Panc1 (cell line): ENCODE measurements at regions not wholly inside any gene's neighbourhood (a gene's known extent, or its start where the extent isn't known, plus 50 kb on each side); places are given as distances from the start of the nearest gene placed in this dataset.

Source experiments
- ATAC-seq: fragments of 200-7000 bp; cut with Tn5 transposase; 2 replicates; pipeline ENCODE4 v1.9.1; 2020; ENCODE audit warnings: mild to moderate bottlenecking, moderate library complexity
- BruUV-seq: library from RNA; stranded (reverse); fragments of 400-500 nt; replicated peaks from 2 replicates; lab custom pipeline; 2021; lab: Mats Ljungman, UMichigan
- CTCF ChIA-PET: fragments of 300-600 bp; sonication (Branson Sonifier 250); formaldehyde crosslinking; loops from one replicate; lab custom pipeline; 2022; ENCODE audit warnings: antibody characterized with exemption; lab: Charles Lee
- POLR2A ChIA-PET: fragments of 300-600 bp; sonication (Branson Sonifier 250); formaldehyde crosslinking; loops from one replicate; lab custom pipeline; 2022; ENCODE audit warnings: antibody characterized with exemption; lab: Charles Lee
- DNase-seq: peaks from one replicate; pipeline ENCODE4 v3.0.0-alpha.2; 2010; ENCODE audit warnings: low read depth, low spot score
- H3K27ac ChIP-seq: 2 replicates; pipeline ENCODE4 v1.5.1; 2011; ENCODE audit warnings: mild to moderate bottlenecking, low read length, inconsistent platforms
- H3K27me3 ChIP-seq: fragments of 200-500 bp; sonication (Bioruptor generic); 2 replicates; pipeline ENCODE4 v1.6.0; 2014; ENCODE audit warnings: low read length, inconsistent platforms; ENCODE audit not compliant: control insufficient read depth, insufficient read depth
- H3K36me3 ChIP-seq: fragments of 200-500 bp; sonication (Bioruptor generic); 2 replicates; pipeline ENCODE4 v1.5.1; 2014; ENCODE audit warnings: inconsistent platforms, mild to moderate bottlenecking, low read length, moderate library complexity; ENCODE audit not compliant: control insufficient read depth, insufficient read depth
- H3K4me1 ChIP-seq: 2 replicates; pipeline ENCODE4 v1.5.1; 2011; ENCODE audit warnings: inconsistent platforms, mild to moderate bottlenecking, low read length, moderate library complexity; ENCODE audit not compliant: control insufficient read depth, insufficient read depth
- H3K4me3 ChIP-seq, 2 experiments: 2 replicates each; pipeline ENCODE4 v1.5.1; 2011 to 2012; ENCODE audit warnings: low read depth in 2 of 2, low read length in 2 of 2, mild to moderate bottlenecking in 2 of 2, inconsistent platforms in 1 of 2, moderate library complexity in 1 of 2
- H3K9me3 ChIP-seq: fragments of 200-500 bp; sonication (Bioruptor generic); 2 replicates; pipeline ENCODE4 v1.5.1; 2014; ENCODE audit warnings: low read depth, mild to moderate bottlenecking, inconsistent platforms, low read length, moderate library complexity; ENCODE audit not compliant: control insufficient read depth, insufficient read depth
- CTCF ChIP-seq: fragments of 450-650 bp; IDR thresholded peaks from 2 replicates; pipeline ENCODE4 v1.5.1; 2017; ENCODE audit warnings: mild to moderate bottlenecking
- POLR2AphosphoS5 ChIP-seq: IDR thresholded peaks from 2 replicates; pipeline ENCODE4 v1.6.1; 2012; ENCODE audit warnings: mild to moderate bottlenecking, low read depth, low read length, moderate library complexity
- SIN3A ChIP-seq: IDR thresholded peaks from 2 replicates; pipeline ENCODE4 v1.6.1; 2012; ENCODE audit warnings: low read depth, mild to moderate bottlenecking, low read length, moderate library complexity, borderline replicate concordance; ENCODE audit not compliant: insufficient read depth
- TCF7L2 ChIP-seq: IDR thresholded peaks from 2 replicates; pipeline ENCODE4 v1.6.1; 2011; ENCODE audit warnings: mild to moderate bottlenecking, low read depth, low read length, inconsistent platforms
- in situ Hi-C: cut with HindIII; loops from 2 replicates; pipeline ENCODE4 v1.10.0; 2016; ENCODE audit warnings: low sequenced_read_pairs, low pct_unique_long_range_greater_than_20kb
- intact Hi-C: fragments of 100-400 bp; cut with micrococcal nuclease; formaldehyde crosslinking; loops from one replicate; pipeline ENCODE4 v1.10.0; 2022; ENCODE audit not compliant: unreplicated experiment
- TF ChIP-seq, protein P1 (sequence below), 2 experiments: IDR thresholded peaks; 2 replicates each; pipeline ENCODE4 v1.6.1; 2011 to 2012; ENCODE audit warnings: low read depth in 2 of 2, control low read depth in 1 of 2, low read length in 1 of 2, mild to moderate bottlenecking in 1 of 2, moderate library complexity in 1 of 2; ENCODE audit not compliant: insufficient read depth in 1 of 2

DNA sequence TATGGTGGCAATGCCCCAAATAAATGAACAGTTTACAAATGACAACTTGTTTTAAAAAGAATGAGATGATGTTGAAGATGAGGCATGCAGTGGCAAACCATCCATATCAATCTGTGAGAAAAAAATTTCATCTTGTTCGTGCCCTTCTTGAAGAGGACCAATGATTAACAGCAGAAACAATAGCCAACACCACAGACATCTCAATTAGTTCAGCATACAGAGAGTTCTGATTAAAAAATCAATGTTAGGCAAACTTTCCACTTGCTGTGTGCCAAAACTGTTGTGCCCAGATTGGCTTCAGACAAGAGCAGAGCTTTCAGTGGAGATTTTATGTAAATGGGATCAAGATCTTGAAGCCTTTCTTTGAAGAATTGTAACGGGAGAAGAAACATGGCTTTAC, 329.9 kb downstream of the BMP4 start:
- intact Hi-C loops = no loop called here
- Histone ChIP-seq H3K4me3 (no peak overlapping the region), H3K27ac (no peak overlapping the region), H3K9me3 (no peaks in the 10 kb centered on the region), H3K27me3 (no peaks in the 10 kb centered on the region), H3K36me3 (no peaks in the 10 kb centered on the region), H3K4me1 (no peaks in the 10 kb centered on the region)
- TF ChIP-seq TCF7L2 (no peak), POLR2AphosphoS5 (no peak), CTCF (no peak), SIN3A (no peak)
- TF ChIP-seq, protein P1, sequence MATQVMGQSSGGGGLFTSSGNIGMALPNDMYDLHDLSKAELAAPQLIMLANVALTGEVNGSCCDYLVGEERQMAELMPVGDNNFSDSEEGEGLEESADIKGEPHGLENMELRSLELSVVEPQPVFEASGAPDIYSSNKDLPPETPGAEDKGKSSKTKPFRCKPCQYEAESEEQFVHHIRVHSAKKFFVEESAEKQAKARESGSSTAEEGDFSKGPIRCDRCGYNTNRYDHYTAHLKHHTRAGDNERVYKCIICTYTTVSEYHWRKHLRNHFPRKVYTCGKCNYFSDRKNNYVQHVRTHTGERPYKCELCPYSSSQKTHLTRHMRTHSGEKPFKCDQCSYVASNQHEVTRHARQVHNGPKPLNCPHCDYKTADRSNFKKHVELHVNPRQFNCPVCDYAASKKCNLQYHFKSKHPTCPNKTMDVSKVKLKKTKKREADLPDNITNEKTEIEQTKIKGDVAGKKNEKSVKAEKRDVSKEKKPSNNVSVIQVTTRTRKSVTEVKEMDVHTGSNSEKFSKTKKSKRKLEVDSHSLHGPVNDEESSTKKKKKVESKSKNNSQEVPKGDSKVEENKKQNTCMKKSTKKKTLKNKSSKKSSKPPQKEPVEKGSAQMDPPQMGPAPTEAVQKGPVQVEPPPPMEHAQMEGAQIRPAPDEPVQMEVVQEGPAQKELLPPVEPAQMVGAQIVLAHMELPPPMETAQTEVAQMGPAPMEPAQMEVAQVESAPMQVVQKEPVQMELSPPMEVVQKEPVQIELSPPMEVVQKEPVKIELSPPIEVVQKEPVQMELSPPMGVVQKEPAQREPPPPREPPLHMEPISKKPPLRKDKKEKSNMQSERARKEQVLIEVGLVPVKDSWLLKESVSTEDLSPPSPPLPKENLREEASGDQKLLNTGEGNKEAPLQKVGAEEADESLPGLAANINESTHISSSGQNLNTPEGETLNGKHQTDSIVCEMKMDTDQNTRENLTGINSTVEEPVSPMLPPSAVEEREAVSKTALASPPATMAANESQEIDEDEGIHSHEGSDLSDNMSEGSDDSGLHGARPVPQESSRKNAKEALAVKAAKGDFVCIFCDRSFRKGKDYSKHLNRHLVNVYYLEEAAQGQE (IDR thresholded peaks at IDR 0.05; ENCODE audit: insufficient read depth in 1 of 2, low read depth in 2 of 2, low read length in 1 of 2) = no peak
- no peak for ATAC-seq
- DNase-seq = no peak
- CTCF ChIA-PET = no interaction called here
- in situ Hi-C loops = no loop called here
- BruUV-seq = no TSS peak
- POLR2A ChIA-PET = no interaction called here

GRCh38 chr14:53622447-53622846, 334.2 kb downstream of the BMP4 start:
- no peak for ATAC-seq
- intact Hi-C loops (no loop called here), in situ Hi-C loops (no loop called here)
- TF ChIP-seq, protein P1 (IDR thresholded peaks at IDR 0.05; ENCODE audit: insufficient read depth in 1 of 2, low read depth in 2 of 2, low read length in 1 of 2) = no peak
- no peak for TF ChIP-seq TCF7L2
- no peak for TF ChIP-seq CTCF
- no peak for TF ChIP-seq POLR2AphosphoS5
- TF ChIP-seq SIN3A = no peak
- BruUV-seq = no TSS peak
- H3K27me3 ChIP-seq = no peaks in the 10 kb centered on the region
- DNase-seq = no peak
- H3K9me3 ChIP-seq = no peaks in the 10 kb centered on the region
- ChIA-PET CTCF (no interaction called here), POLR2A (no interaction called here)
- H3K4me3 ChIP-seq = no peak overlapping the region
- H3K27ac ChIP-seq = no peak overlapping the region
- no peaks in the 10 kb centered on the region for H3K36me3 ChIP-seq
- H3K4me1 ChIP-seq = no peaks in the 10 kb centered on the region
